H9 (cell line): ENCODE measurements at regions not wholly inside any gene's neighbourhood (a gene's known extent, or its start where the extent isn't known, plus 50 kb on each side); places are given as distances from the start of the nearest gene placed in this dataset.

Source experiments
- DNase-seq: peaks from one replicate; pipeline ENCODE4 v3.0.0-alpha.2; 2017
- H2AFZ ChIP-seq: one replicate; pipeline ENCODE4 v1.6.1; 2013; ENCODE audit warnings: mild to moderate bottlenecking, low read length, control low read depth, moderate library complexity
- H2AK5ac ChIP-seq: 2 replicates; pipeline ENCODE4 v1.6.1; 2013; ENCODE audit warnings: low read length, control low read depth, mixed read lengths; ENCODE audit not compliant: insufficient read length
- H2BK120ac ChIP-seq: one replicate; pipeline ENCODE4 v1.6.1; 2013; ENCODE audit warnings: low read depth, mild to moderate bottlenecking, low read length, control low read depth, inconsistent platforms; ENCODE audit not compliant: poor library complexity, severe bottlenecking
- H2BK12ac ChIP-seq: 2 replicates; pipeline ENCODE4 v1.6.1; 2013; ENCODE audit warnings: low read length, control low read depth, mixed read lengths, low read depth; ENCODE audit not compliant: insufficient read length
- H2BK15ac ChIP-seq: 2 replicates; pipeline ENCODE4 v1.6.1; 2013; ENCODE audit warnings: low read depth, low read length, control low read depth
- H2BK20ac ChIP-seq: one replicate; pipeline ENCODE4 v1.6.1; 2013; ENCODE audit warnings: low read depth, mild to moderate bottlenecking, low read length, control low read depth, inconsistent platforms; ENCODE audit not compliant: poor library complexity, severe bottlenecking
- H2BK5ac ChIP-seq: 2 replicates; pipeline ENCODE4 v1.6.1; 2013; ENCODE audit warnings: low read length, control low read depth, mixed read lengths; ENCODE audit not compliant: insufficient read length
- H3K14ac ChIP-seq: 2 replicates; pipeline ENCODE4 v1.6.1; 2013; ENCODE audit warnings: low read length, control low read depth; ENCODE audit not compliant: insufficient read depth
- H3K18ac ChIP-seq: 2 replicates; pipeline ENCODE4 v1.6.1; 2013; ENCODE audit warnings: low read depth, mild to moderate bottlenecking, mixed read lengths, low read length, control low read depth; ENCODE audit not compliant: insufficient read length
- H3K23ac ChIP-seq: 2 replicates; pipeline ENCODE4 v1.6.1; 2013; ENCODE audit warnings: low read length, control low read depth, mixed read lengths, low read depth; ENCODE audit not compliant: insufficient read length
- H3K23me2 ChIP-seq: 2 replicates; pipeline ENCODE4 v1.6.1; 2013; ENCODE audit warnings: low read depth, mild to moderate bottlenecking, mixed read lengths, low read length, control low read depth; ENCODE audit not compliant: insufficient read length, poor library complexity, severe bottlenecking
- H3K27ac ChIP-seq: 2 replicates; pipeline ENCODE4 v1.5.1; 2013; ENCODE audit warnings: low read length, control low read depth, mixed read lengths, low read depth; ENCODE audit not compliant: insufficient read length
- H3K27me3 ChIP-seq: 2 replicates; pipeline ENCODE4 v1.6.1; 2013; ENCODE audit warnings: low read length, control low read depth, inconsistent platforms; ENCODE audit not compliant: insufficient read depth
- H3K4ac ChIP-seq: 2 replicates; pipeline ENCODE4 v1.6.1; 2013; ENCODE audit warnings: low read depth, mild to moderate bottlenecking, control low read depth, inconsistent platforms, low read length, moderate library complexity
- H3K4me1 ChIP-seq: 2 replicates; pipeline ENCODE4 v1.6.1; 2013; ENCODE audit warnings: low read length, control low read depth, inconsistent platforms; ENCODE audit not compliant: insufficient read depth
- H3K4me2 ChIP-seq: 2 replicates; pipeline ENCODE4 v1.6.1; 2013; ENCODE audit warnings: low read length, control low read depth, mixed read lengths; ENCODE audit not compliant: insufficient read length, insufficient read depth
- H3K56ac ChIP-seq: 2 replicates; pipeline ENCODE4 v1.6.1; 2013; ENCODE audit warnings: low read depth, mild to moderate bottlenecking, mixed read lengths, low read length, control low read depth; ENCODE audit not compliant: insufficient read length
- H3K79me1 ChIP-seq: 2 replicates; pipeline ENCODE4 v1.6.1; 2013; ENCODE audit warnings: low read depth, mild to moderate bottlenecking, moderate library complexity, low read length, control low read depth, inconsistent platforms; ENCODE audit not compliant: insufficient read depth, poor library complexity, severe bottlenecking
- H3K79me2 ChIP-seq: 2 replicates; pipeline ENCODE4 v1.6.1; 2013; ENCODE audit warnings: low read length, control low read depth, inconsistent platforms; ENCODE audit not compliant: insufficient read depth
- H3K9ac ChIP-seq: 2 replicates; pipeline ENCODE4 v1.6.1; 2013; ENCODE audit warnings: low read length, control low read depth, mixed read lengths; ENCODE audit not compliant: insufficient read length; ENCODE audit errors: extremely low read depth
- H3K9me3 ChIP-seq: one replicate; pipeline ENCODE4 v1.6.1; 2013; ENCODE audit warnings: low read depth, low read length, inconsistent platforms; ENCODE audit not compliant: control insufficient read depth
- H3T11ph ChIP-seq: one replicate; pipeline ENCODE4 v1.6.1; 2013; ENCODE audit warnings: mild to moderate bottlenecking, low read length, control low read depth, inconsistent platforms
- H4K20me1 ChIP-seq: one replicate; pipeline ENCODE4 v1.6.1; 2013; ENCODE audit not compliant: control insufficient read depth, insufficient read length, insufficient read depth
- H4K5ac ChIP-seq: 2 replicates; pipeline ENCODE4 v1.6.1; 2013; ENCODE audit warnings: low read depth, mild to moderate bottlenecking, mixed read lengths, low read length, control low read depth; ENCODE audit not compliant: insufficient read length
- H4K8ac ChIP-seq: replicated peaks from 2 replicates; pipeline ENCODE4 v1.6.1; 2013; ENCODE audit warnings: low read length, control low read depth, mixed read lengths, low read depth; ENCODE audit not compliant: insufficient read length
- H4K91ac ChIP-seq: 2 replicates; pipeline ENCODE4 v1.6.1; 2013; ENCODE audit warnings: low read depth, mild to moderate bottlenecking, moderate library complexity, mixed read lengths, low read length, control low read depth; ENCODE audit not compliant: insufficient read length
- H3K27ac Mint-ChIP-seq, 3 experiments: 2 replicates in 2 of 3; 3 replicates in 1 of 3; pipeline ENCODE4 v1.8.0; 2020 to 2021; ENCODE audit warnings: mixed read lengths in 3 of 3, mild to moderate bottlenecking in 1 of 3, moderate library complexity in 1 of 3
- H3K27me3 Mint-ChIP-seq: 2 replicates; pipeline ENCODE4 v1.8.0; 2021; ENCODE audit warnings: low read depth, mild to moderate bottlenecking, moderate library complexity, mixed read lengths
- H3K36me3 Mint-ChIP-seq, 3 experiments: 2 replicates in 2 of 3; 3 replicates in 1 of 3; pipeline ENCODE4 v1.8.0; 2020 to 2021; ENCODE audit warnings: low read depth in 3 of 3, mixed read lengths in 3 of 3; ENCODE audit not compliant: insufficient read depth in 1 of 3
- H3K4me1 Mint-ChIP-seq, 2 experiments: 2 replicates each; pipeline ENCODE4 v1.8.0; 2020; ENCODE audit warnings: mixed read lengths in 2 of 2
- H3K4me3 Mint-ChIP-seq, 2 experiments: 2 replicates in 1 of 2; 3 replicates in 1 of 2; pipeline ENCODE4 v1.8.0; 2020 to 2021; ENCODE audit warnings: mild to moderate bottlenecking in 2 of 2, mixed read lengths in 2 of 2, moderate library complexity in 1 of 2
- H3K9me3 Mint-ChIP-seq, 2 experiments: 2 replicates in 1 of 2; 3 replicates in 1 of 2; pipeline ENCODE4 v1.8.0; 2020; ENCODE audit warnings: mild to moderate bottlenecking in 2 of 2, mixed read lengths in 2 of 2, moderate library complexity in 1 of 2
- CTCF ChIP-seq: fragments of 200-600 bp; sonication (generic); conservative IDR thresholded peaks from 3 replicates; pipeline ENCODE4 v1.8.0; 2021; ENCODE audit warnings: antibody characterized with exemption, mild to moderate bottlenecking
- WGBS: extraction: QIAGEN DNeasy Blood & Tissue Kit; methylation state at CpG from one replicate; pipeline ENCODE4 v1.1.7; 2013; ENCODE audit warnings: missing lambda C conversion rate, low lambda C conversion rate, mixed read lengths; ENCODE audit not compliant: insufficient read length; ENCODE audit errors: extremely low coverage; 5-methylcytosine and 5-hydroxymethylcytosine counted together

GRCh38 chr5:167998148-167998767 lies 293.2 kb upstream of the WWC1 start:
- Histone ChIP-seq H3K23me2 (no peaks in the 10 kb centered on the region), H3K18ac (no peak overlapping the region), H2AK5ac (no peak overlapping the region), H3K79me2 (no peaks in the 10 kb centered on the region), H2BK12ac (no peak overlapping the region), H4K91ac (no peak overlapping the region), H3K27ac (no peak overlapping the region), H3K4ac (no peak overlapping the region), H4K20me1 (no peaks in the 10 kb centered on the region), H2BK120ac (no peak overlapping the region), H3K9me3 (no peaks in the 10 kb centered on the region), H2BK15ac (no peak overlapping the region), H2BK20ac (no peak overlapping the region), H3K27me3 (no peaks in the 10 kb centered on the region), H3K9ac (no peak overlapping the region), H3K14ac (no peak overlapping the region), H4K5ac (no peak overlapping the region), H3K4me1 (no peaks in the 10 kb centered on the region), H3K79me1 (no peaks in the 10 kb centered on the region), H3K4me2 (no peak overlapping the region), H3K56ac (no peak overlapping the region), H4K8ac (no peak overlapping the region), H3T11ph (no peak overlapping the region), H3K23ac (no peak overlapping the region), H2AFZ (no peak overlapping the region), H2BK5ac (no peak overlapping the region)
- no peak overlapping the region for H3K4me3 Mint-ChIP-seq
- no peaks in the 10 kb centered on the region for H3K9me3 Mint-ChIP-seq
- TF ChIP-seq CTCF = no peak
- no peaks in the 10 kb centered on the region for H3K4me1 Mint-ChIP-seq
- no peak for DNase-seq
- WGBS = no CpG with 5 or more reads among the region's 6 CpGs
- no peak overlapping the region for H3K27ac Mint-ChIP-seq
- no peaks in the 10 kb centered on the region for H3K36me3 Mint-ChIP-seq
- peaks cover 3% of the 10 kb centered on the region; the same call in 1 of the 2 replicates for H3K27me3 Mint-ChIP-seq
